ENCODE measurements at regions not wholly inside any gene's neighbourhood (a gene's known extent, or its start where the extent isn't known, plus 50 kb on each side); places are given as distances from the start of the nearest gene placed in this dataset.
"Not testable (repeated sequence)": the region's sequence is repeated elsewhere in the genome, so short reads cannot be mapped to it uniquely, and the experiment has no call there.

- H3K27ac ChIP-seq (ENCODE audit: low read length) = no peak overlapping the region
- Mint-ChIP-seq H3K27ac (peak overlapping the region in 1 of 2 donors; percentile 9), H3K27me3 (peaks cover 14 to 25% of the 10 kb centered on the region in 2 donors), H3K36me3 (no peaks in the 10 kb centered on the region), H3K4me1 (no peaks in the 10 kb centered on the region), H3K9me3 (no peaks in the 10 kb centered on the region), H3K4me3 (no peak overlapping the region)
- no peak overlapping the region for H3K4me3 ChIP-seq (ENCODE audit: control insufficient read depth in 1 of 2, extremely low read depth in 1 of 2, low read length in 1 of 2)
- no peaks in the 10 kb centered on the region for H3K4me1 ChIP-seq (ENCODE audit: control insufficient read depth in 1 of 2, extremely low read depth in 1 of 2, insufficient read depth in 2 of 2, low read length in 2 of 2)
- no CpG with 5 or more reads among the region's 4 CpGs for WGBS (ENCODE audit: insufficient coverage)
- ATAC-seq (replicated peaks in 1 of 4) = no peak
- peaks cover 0 to 11% of the 10 kb centered on the region in 2 experiments for H3K27me3 ChIP-seq (replicated peaks in 1 of 2; ENCODE audit: control insufficient read depth in 2 of 2, extremely low read depth in 1 of 2, insufficient read depth in 2 of 2, low read length in 1 of 2)
- CTCF ChIA-PET = no interaction called here
- H3K36me3 ChIP-seq (ENCODE audit: control insufficient read depth in 2 of 2, extremely low read depth in 1 of 2, insufficient read depth in 1 of 2, low read length in 1 of 2) = no peaks in the 10 kb centered on the region
- no peaks in the 10 kb centered on the region for H3K9me3 ChIP-seq
- POLR2A ChIA-PET = no interaction called here
- DNase-seq = no peak
Measured at GRCh38 chr1:224042557-224043118, 71.3 kb upstream of the FBXO28 start.

- ATAC-seq (replicated peaks in 1 of 4) = no peak
- CTCF ChIA-PET = no interaction called here
- 61% methylated on average over 2 of the region's 3 CpGs for WGBS (ENCODE audit: insufficient coverage)
Measured at GRCh38 chr1:224041032-224041431, 72.9 kb upstream of the FBXO28 start.

GRCh38 chr1:224040423-224040822, 73.5 kb upstream of the FBXO28 start:
- DNase-seq; H3K27me3 ChIP-seq (replicated peaks in 1 of 2; ENCODE audit: control insufficient read depth in 2 of 2, extremely low read depth in 1 of 2, insufficient read depth in 2 of 2, low read length in 1 of 2); H3K4me3 ChIP-seq (ENCODE audit: control insufficient read depth in 1 of 2, extremely low read depth in 1 of 2, low read length in 1 of 2); H3K4me3 Mint-ChIP-seq; H3K9me3 Mint-ChIP-seq; H3K36me3 ChIP-seq (ENCODE audit: control insufficient read depth in 2 of 2, extremely low read depth in 1 of 2, insufficient read depth in 1 of 2, low read length in 1 of 2); POLR2A ChIA-PET; H3K4me1 ChIP-seq (ENCODE audit: control insufficient read depth in 1 of 2, extremely low read depth in 1 of 2, insufficient read depth in 2 of 2, low read length in 2 of 2); H3K9me3 ChIP-seq; H3K36me3 Mint-ChIP-seq; CTCF ChIA-PET; H3K27ac Mint-ChIP-seq; H3K4me1 Mint-ChIP-seq; H3K27ac ChIP-seq (ENCODE audit: low read length); ATAC-seq (replicated peaks in 1 of 4): not testable (repeated sequence)
- H3K27me3 Mint-ChIP-seq = peaks cover 17 to 27% of the 10 kb centered on the region in 2 donors

More at GRCh38 chr1:224041032-224041431, 72.9 kb upstream of the FBXO28 start:
- Histone ChIP-seq H3K9me3 (no peaks in the 10 kb centered on the region), H3K4me1 (ENCODE audit: control insufficient read depth in 1 of 2, extremely low read depth in 1 of 2, insufficient read depth in 2 of 2, low read length in 2 of 2) (no peaks in the 10 kb centered on the region), H3K36me3 (ENCODE audit: control insufficient read depth in 2 of 2, extremely low read depth in 1 of 2, insufficient read depth in 1 of 2, low read length in 1 of 2) (no peaks in the 10 kb centered on the region), H3K4me3 (ENCODE audit: control insufficient read depth in 1 of 2, extremely low read depth in 1 of 2, low read length in 1 of 2) (no peak overlapping the region), H3K27ac (ENCODE audit: low read length) (no peak overlapping the region), H3K27me3 (replicated peaks in 1 of 2; ENCODE audit: control insufficient read depth in 2 of 2, extremely low read depth in 1 of 2, insufficient read depth in 2 of 2, low read length in 1 of 2) (peaks cover 0 to 11% of the 10 kb centered on the region in 2 experiments)
- Mint-ChIP-seq H3K27ac (no peak overlapping the region), H3K36me3 (no peaks in the 10 kb centered on the region), H3K4me1 (no peaks in the 10 kb centered on the region), H3K27me3 (peaks cover 17 to 27% of the 10 kb centered on the region in 2 donors), H3K9me3 (no peaks in the 10 kb centered on the region), H3K4me3 (no peak overlapping the region)
- no peak for DNase-seq
- POLR2A ChIA-PET = no interaction called here

GRCh38 chr1:224040006-224040405, 73.9 kb upstream of the FBXO28 start:
- H3K36me3 Mint-ChIP-seq; H3K36me3 ChIP-seq (ENCODE audit: control insufficient read depth in 2 of 2, extremely low read depth in 1 of 2, insufficient read depth in 1 of 2, low read length in 1 of 2); H3K27ac ChIP-seq (ENCODE audit: low read length); H3K4me1 Mint-ChIP-seq; H3K27me3 ChIP-seq (replicated peaks in 1 of 2; ENCODE audit: control insufficient read depth in 2 of 2, extremely low read depth in 1 of 2, insufficient read depth in 2 of 2, low read length in 1 of 2); ATAC-seq (replicated peaks in 1 of 4); CTCF ChIA-PET; H3K9me3 ChIP-seq; POLR2A ChIA-PET; H3K9me3 Mint-ChIP-seq; DNase-seq; H3K4me1 ChIP-seq (ENCODE audit: control insufficient read depth in 1 of 2, extremely low read depth in 1 of 2, insufficient read depth in 2 of 2, low read length in 2 of 2); H3K4me3 ChIP-seq (ENCODE audit: control insufficient read depth in 1 of 2, extremely low read depth in 1 of 2, low read length in 1 of 2); H3K27ac Mint-ChIP-seq; H3K4me3 Mint-ChIP-seq: not testable (repeated sequence)
- 100% methylated on average over 1 of the region's 6 CpGs for WGBS (ENCODE audit: insufficient coverage)
- H3K27me3 Mint-ChIP-seq = peaks cover 17 to 27% of the 10 kb centered on the region in 2 donors

GRCh38 chr1:224038832-224039231, 75.1 kb upstream of the FBXO28 start:
- DNase-seq; H3K4me1 Mint-ChIP-seq; H3K4me3 ChIP-seq (ENCODE audit: control insufficient read depth in 1 of 2, extremely low read depth in 1 of 2, low read length in 1 of 2); ATAC-seq (replicated peaks in 1 of 4); CTCF ChIA-PET; H3K36me3 ChIP-seq (ENCODE audit: control insufficient read depth in 2 of 2, extremely low read depth in 1 of 2, insufficient read depth in 1 of 2, low read length in 1 of 2); H3K9me3 ChIP-seq; H3K4me3 Mint-ChIP-seq; H3K9me3 Mint-ChIP-seq; H3K27ac Mint-ChIP-seq; H3K36me3 Mint-ChIP-seq; H3K4me1 ChIP-seq (ENCODE audit: control insufficient read depth in 1 of 2, extremely low read depth in 1 of 2, insufficient read depth in 2 of 2, low read length in 2 of 2); H3K27me3 ChIP-seq (replicated peaks in 1 of 2; ENCODE audit: control insufficient read depth in 2 of 2, extremely low read depth in 1 of 2, insufficient read depth in 2 of 2, low read length in 1 of 2); POLR2A ChIA-PET; H3K27ac ChIP-seq (ENCODE audit: low read length): not testable (repeated sequence)
- no CpG with 5 or more reads among the region's 2 CpGs for WGBS (ENCODE audit: insufficient coverage)
- peaks cover 13 to 22% of the 10 kb centered on the region in 2 donors for H3K27me3 Mint-ChIP-seq

- POLR2A ChIA-PET; H3K9me3 Mint-ChIP-seq; H3K4me1 ChIP-seq (ENCODE audit: control insufficient read depth in 1 of 2, extremely low read depth in 1 of 2, insufficient read depth in 2 of 2, low read length in 2 of 2); CTCF ChIA-PET; H3K4me3 Mint-ChIP-seq; H3K36me3 Mint-ChIP-seq; H3K9me3 ChIP-seq; H3K4me3 ChIP-seq (ENCODE audit: control insufficient read depth in 1 of 2, extremely low read depth in 1 of 2, low read length in 1 of 2); H3K27ac Mint-ChIP-seq; ATAC-seq (replicated peaks in 1 of 4); H3K27ac ChIP-seq (ENCODE audit: low read length); H3K4me1 Mint-ChIP-seq; H3K36me3 ChIP-seq (ENCODE audit: control insufficient read depth in 2 of 2, extremely low read depth in 1 of 2, insufficient read depth in 1 of 2, low read length in 1 of 2); H3K27me3 ChIP-seq (replicated peaks in 1 of 2; ENCODE audit: control insufficient read depth in 2 of 2, extremely low read depth in 1 of 2, insufficient read depth in 2 of 2, low read length in 1 of 2); DNase-seq: not testable (repeated sequence)
- peaks cover 9 to 18% of the 10 kb centered on the region in 2 donors for H3K27me3 Mint-ChIP-seq
- WGBS (ENCODE audit: insufficient coverage) = no CpG with 5 or more reads among the region's 3 CpGs
Measured at GRCh38 chr1:224037362-224037761, 76.5 kb upstream of the FBXO28 start.

GRCh38 chr1:224032608-224033276, 81.2 kb upstream of the FBXO28 start:
- H3K36me3 Mint-ChIP-seq; H3K27me3 ChIP-seq (replicated peaks in 1 of 2; ENCODE audit: control insufficient read depth in 2 of 2, extremely low read depth in 1 of 2, insufficient read depth in 2 of 2, low read length in 1 of 2); H3K9me3 ChIP-seq; H3K36me3 ChIP-seq (ENCODE audit: control insufficient read depth in 2 of 2, extremely low read depth in 1 of 2, insufficient read depth in 1 of 2, low read length in 1 of 2); DNase-seq; H3K9me3 Mint-ChIP-seq; H3K4me3 ChIP-seq (ENCODE audit: control insufficient read depth in 1 of 2, extremely low read depth in 1 of 2, low read length in 1 of 2); H3K27me3 Mint-ChIP-seq; H3K4me3 Mint-ChIP-seq; H3K27ac Mint-ChIP-seq; ATAC-seq (replicated peaks in 1 of 4); CTCF ChIA-PET; H3K27ac ChIP-seq (ENCODE audit: low read length); H3K4me1 ChIP-seq (ENCODE audit: control insufficient read depth in 1 of 2, extremely low read depth in 1 of 2, insufficient read depth in 2 of 2, low read length in 2 of 2); H3K4me1 Mint-ChIP-seq; POLR2A ChIA-PET: not testable (repeated sequence)
- no CpG with 5 or more reads among the region's 3 CpGs for WGBS (ENCODE audit: insufficient coverage)
